Tibial artery (tissue), 4 donors: ENCODE measurements at regions not wholly inside any gene's neighbourhood (a gene's known extent, or its start where the extent isn't known, plus 50 kb on each side); places are given as distances from the start of the nearest gene placed in this dataset.

ENCODE experiments used
- DNase-seq, 2 donors: peaks; one replicate each; pipeline ENCODE4 v3.0.0-alpha.2; 2019
- H3K27ac ChIP-seq, 2 donors: fragments of 200-600 bp; sonication (generic) in 1 of 2; 1 replicate in 1 of 2; 2 replicates in 1 of 2; pipeline ENCODE4 v1.5.1; 2018 to 2019; ENCODE audit warnings: mild to moderate bottlenecking in 1 of 2
- H3K27me3 ChIP-seq, 2 donors: fragments of 200-600 bp; sonication (generic) in 1 of 2; one replicate each; pipeline versions ENCODE4 v1.5.1 to v1.6.0; 2016 to 2019
- H3K36me3 ChIP-seq, 3 donors: fragments of 200-600 bp; sonication (generic) in 2 of 3; one replicate each; pipeline ENCODE4 v1.5.1; 2016 to 2019; ENCODE audit warnings: mild to moderate bottlenecking in 2 of 3
- H3K4me1 ChIP-seq, 4 donors: fragments of 200-600 bp; sonication (generic) in 2 of 4; 1 replicate in 3 of 4; 2 replicates in 1 of 4; pipeline ENCODE4 v1.5.1; 2016 to 2019
- H3K4me3 ChIP-seq, 2 donors: fragments of 200-600 bp; sonication (generic) in 1 of 2; 1 replicate in 1 of 2; 2 replicates in 1 of 2; pipeline ENCODE4 v1.5.1; 2018 to 2019; ENCODE audit warnings: mild to moderate bottlenecking in 2 of 2
- H3K9me3 ChIP-seq, 3 donors: fragments of 200-600 bp; sonication (generic) in 1 of 3; one replicate each; pipeline ENCODE4 v1.5.1; 2016 to 2019
- CTCF ChIP-seq, 2 experiments: fragments of 200-600 bp in 1 of 2; fragments of 450-650 bp in 1 of 2; IDR thresholded peaks; one replicate each; pipeline ENCODE4 v1.5.1; 2017 to 2019; ENCODE audit warnings: antibody characterized with exemption in 2 of 2, mild to moderate bottlenecking in 1 of 2, moderate library complexity in 1 of 2
- intact Hi-C: fragments of 100-400 bp; cut with DNase I; formaldehyde crosslinking; loops from one replicate; pipeline ENCODE4 v1.15.0; 2023; ENCODE audit warnings: low total_unique reads

GRCh38 chr5:135279328-135279727, 119.7 kb downstream of the MACROH2A1 start:
- no peaks in the 10 kb centered on the region for H3K4me1 ChIP-seq

GRCh38 chr5:135276151-135276550, 122.9 kb downstream of the MACROH2A1 start:
- TF ChIP-seq CTCF (IDR thresholded peaks at IDR 0.05), result no peak
- Histone ChIP-seq H3K27me3 (no peaks in the 10 kb centered on the region), H3K27ac (no peak overlapping the region), H3K36me3 (no peaks in the 10 kb centered on the region), H3K4me3 (no peak overlapping the region), H3K4me1 (peaks cover 0 to 4% (median 0%) of the 10 kb centered on the region in 4 donors), H3K9me3 (no peaks in the 10 kb centered on the region)
- DNase-seq, result no peak
- intact Hi-C loops, result loop anchor here (10.0 kb wide), 1 partner anchor 61 kb away; no protein-coding TSS in a partner anchor

More at GRCh38 chr5:135279328-135279727, 119.7 kb downstream of the MACROH2A1 start:
- H3K4me3 ChIP-seq, result no peak overlapping the region
- no peak for TF ChIP-seq CTCF (IDR thresholded peaks at IDR 0.05)
- H3K27ac ChIP-seq, result no peak overlapping the region
- no peak for DNase-seq
- intact Hi-C loops, result loop anchor here (10.0 kb wide), 1 partner anchor 65 kb away; no protein-coding TSS in a partner anchor
- peaks cover 0 to 3% (median 0%) of the 10 kb centered on the region in 3 donors for H3K9me3 ChIP-seq
- no peaks in the 10 kb centered on the region for H3K27me3 ChIP-seq
- H3K36me3 ChIP-seq, result no peaks in the 10 kb centered on the region

GRCh38 chr5:135273212-135273611, 125.8 kb downstream of the MACROH2A1 start:
- no peak for DNase-seq
- Histone ChIP-seq H3K27me3 (no peaks in the 10 kb centered on the region), H3K36me3 (no peaks in the 10 kb centered on the region), H3K4me3 (no peak overlapping the region), H3K4me1 (peaks cover 0 to 24% (median 13%) of the 10 kb centered on the region in 4 donors), H3K9me3 (no peaks in the 10 kb centered on the region), H3K27ac (no peak overlapping the region)
- intact Hi-C loops, result loop anchor here (10.0 kb wide), 1 partner anchor 58 kb away; no protein-coding TSS in a partner anchor
- TF ChIP-seq CTCF (IDR thresholded peaks at IDR 0.05), result no peak

- Histone ChIP-seq H3K27ac (no peak overlapping the region), H3K4me1 (peaks cover 0 to 25% (median 13%) of the 10 kb centered on the region in 4 donors), H3K27me3 (no peaks in the 10 kb centered on the region), H3K36me3 (no peaks in the 10 kb centered on the region), H3K9me3 (no peaks in the 10 kb centered on the region), H3K4me3 (no peak overlapping the region)
- intact Hi-C loops, result loop anchor here (10.0 kb wide), 1 partner anchor 58 kb away; no protein-coding TSS in a partner anchor
- TF ChIP-seq CTCF (IDR thresholded peaks at IDR 0.05), result no peak
- no peak for DNase-seq
Observed at GRCh38 chr5:135272311-135272805, 126.7 kb downstream of the MACROH2A1 start.

- Histone ChIP-seq H3K9me3 (no peaks in the 10 kb centered on the region), H3K27ac (no peak overlapping the region), H3K4me1 (peaks cover 0 to 32% (median 15%) of the 10 kb centered on the region in 4 donors), H3K36me3 (no peaks in the 10 kb centered on the region), H3K4me3 (no peak overlapping the region), H3K27me3 (no peaks in the 10 kb centered on the region)
- intact Hi-C loops, result loop anchor here (10.0 kb wide), 1 partner anchor 57 kb away; no protein-coding TSS in a partner anchor
- peak in 1 of 2 donors; percentile 28 for DNase-seq
- no peak for TF ChIP-seq CTCF (IDR thresholded peaks at IDR 0.05)
Observed at GRCh38 chr5:135271533-135272310, 127.3 kb downstream of the MACROH2A1 start.
